Peyer's patch (tissue), 4 donors: ENCODE measurements at regions not wholly inside any gene's neighbourhood (a gene's known extent, or its start where the extent isn't known, plus 50 kb on each side); places are given as distances from the start of the nearest gene placed in this dataset.

Experiments used
- DNase-seq, 3 donors: peaks; one replicate each; pipeline ENCODE4 v3.0.0-alpha.2; 2017 to 2019
- H3K27ac ChIP-seq, 4 donors: fragments of 200-600 bp; sonication (generic); one replicate each; pipeline ENCODE4 v1.5.1; 2016 to 2019
- H3K27me3 ChIP-seq, 2 donors: fragments of 200-600 bp; sonication (generic); one replicate each; pipeline ENCODE4 v1.5.1; 2019
- H3K36me3 ChIP-seq, 3 donors: fragments of 200-600 bp; sonication (generic); one replicate each; pipeline ENCODE4 v1.5.1; 2016 to 2019
- H3K4me1 ChIP-seq, 4 donors: fragments of 200-600 bp; sonication (generic); one replicate each; pipeline ENCODE4 v1.5.1; 2016 to 2019
- H3K4me3 ChIP-seq, 4 donors: fragments of 200-600 bp; sonication (generic); 1 replicate in 3 of 4; 2 replicates in 1 of 4; pipeline ENCODE4 v1.5.1; 2016 to 2019; ENCODE audit warnings: mild to moderate bottlenecking in 1 of 4
- H3K9me3 ChIP-seq, 4 donors: fragments of 200-600 bp; sonication (generic); one replicate each; pipeline ENCODE4 v1.5.1; 2016 to 2019; ENCODE audit warnings: mild to moderate bottlenecking in 1 of 4
- POLR2A ChIP-seq, 2 donors: fragments of 450-650 bp; IDR thresholded peaks; one replicate each; pipeline ENCODE4 v1.5.1; 2017; ENCODE audit warnings: antibody characterized with exemption in 2 of 2, mild to moderate bottlenecking in 2 of 2, moderate library complexity in 2 of 2
- TF ChIP-seq, protein P1 (sequence below), 6 experiments: fragments of 450-650 bp in 4 of 6; fragments of 200-600 bp in 2 of 6; sonication (generic) in 1 of 6; IDR thresholded peaks; one replicate each; pipeline ENCODE4 v1.5.1; 2017 to 2019; ENCODE audit warnings: antibody characterized with exemption in 6 of 6, mild to moderate bottlenecking in 3 of 6, moderate library complexity in 1 of 6

DNA sequence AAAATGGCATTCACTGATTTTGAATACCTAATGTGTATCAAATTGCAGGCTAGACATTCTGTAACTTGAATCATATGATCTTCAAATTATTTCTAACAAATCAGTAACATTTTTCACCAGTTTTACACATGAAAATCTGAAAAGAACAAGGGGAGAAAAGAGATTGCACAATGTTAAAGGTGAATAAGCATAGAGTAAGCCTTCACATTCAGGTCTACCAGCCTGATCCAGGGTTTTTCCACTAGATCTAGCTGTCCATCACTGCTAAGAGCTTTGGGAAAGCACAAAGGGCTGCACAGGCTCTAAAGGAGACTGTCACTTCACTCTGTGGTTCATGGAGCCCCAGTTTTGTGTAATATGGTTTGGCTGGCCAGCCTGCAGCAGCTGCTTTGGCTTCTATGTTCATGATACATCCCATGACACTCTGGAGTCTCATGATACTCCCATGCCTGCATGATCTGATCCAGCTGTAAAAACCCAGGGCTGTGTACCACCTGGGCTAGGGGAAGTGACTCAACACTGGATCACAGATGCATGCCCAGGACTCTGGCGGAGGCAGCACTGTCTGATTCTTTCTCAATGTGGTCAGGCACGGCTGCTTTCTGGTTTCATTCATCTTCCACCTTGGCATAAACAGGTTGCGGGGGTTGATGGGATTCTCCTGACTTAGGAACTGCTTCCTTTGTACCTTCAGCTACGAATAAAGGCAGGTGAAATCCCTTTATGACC lies 859.7 kb downstream of the GALC start:
- Histone ChIP-seq H3K4me1 (no peaks in the 10 kb centered on the region), H3K36me3 (no peaks in the 10 kb centered on the region), H3K9me3 (peaks cover 0 to 3% (median 0%) of the 10 kb centered on the region in 4 donors), H3K27ac (no peak overlapping the region), H3K4me3 (no peak overlapping the region), H3K27me3 (no peaks in the 10 kb centered on the region)
- TF ChIP-seq, protein P1, sequence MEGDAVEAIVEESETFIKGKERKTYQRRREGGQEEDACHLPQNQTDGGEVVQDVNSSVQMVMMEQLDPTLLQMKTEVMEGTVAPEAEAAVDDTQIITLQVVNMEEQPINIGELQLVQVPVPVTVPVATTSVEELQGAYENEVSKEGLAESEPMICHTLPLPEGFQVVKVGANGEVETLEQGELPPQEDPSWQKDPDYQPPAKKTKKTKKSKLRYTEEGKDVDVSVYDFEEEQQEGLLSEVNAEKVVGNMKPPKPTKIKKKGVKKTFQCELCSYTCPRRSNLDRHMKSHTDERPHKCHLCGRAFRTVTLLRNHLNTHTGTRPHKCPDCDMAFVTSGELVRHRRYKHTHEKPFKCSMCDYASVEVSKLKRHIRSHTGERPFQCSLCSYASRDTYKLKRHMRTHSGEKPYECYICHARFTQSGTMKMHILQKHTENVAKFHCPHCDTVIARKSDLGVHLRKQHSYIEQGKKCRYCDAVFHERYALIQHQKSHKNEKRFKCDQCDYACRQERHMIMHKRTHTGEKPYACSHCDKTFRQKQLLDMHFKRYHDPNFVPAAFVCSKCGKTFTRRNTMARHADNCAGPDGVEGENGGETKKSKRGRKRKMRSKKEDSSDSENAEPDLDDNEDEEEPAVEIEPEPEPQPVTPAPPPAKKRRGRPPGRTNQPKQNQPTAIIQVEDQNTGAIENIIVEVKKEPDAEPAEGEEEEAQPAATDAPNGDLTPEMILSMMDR (IDR thresholded peaks at IDR 0.05): no peak
- TF ChIP-seq POLR2A (IDR thresholded peaks at IDR 0.05): no peak
- no peak for DNase-seq

DNA sequence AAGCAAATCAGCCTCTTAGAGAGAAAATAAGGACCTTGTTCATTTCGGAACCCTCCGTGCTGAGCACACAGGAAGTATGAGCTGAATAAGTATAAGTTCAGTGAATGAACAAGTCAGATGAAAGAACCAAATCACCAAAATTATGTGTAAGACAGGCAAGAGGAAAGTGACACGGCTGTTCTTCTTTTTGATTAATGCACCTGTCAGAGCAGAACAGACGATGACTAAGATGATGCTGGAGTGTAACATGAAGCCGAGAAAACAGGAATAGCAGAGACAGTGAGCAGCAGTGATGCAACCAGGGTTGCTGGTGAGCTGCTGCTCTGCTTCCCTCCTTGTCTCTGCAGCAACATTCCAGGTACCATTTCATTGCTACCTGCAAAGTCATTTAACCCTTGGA lies 861.1 kb downstream of the GALC start:
- peaks cover 0 to 3% (median 0%) of the 10 kb centered on the region in 4 donors for H3K9me3 ChIP-seq
- H3K4me1 ChIP-seq: no peaks in the 10 kb centered on the region
- no peak overlapping the region for H3K27ac ChIP-seq
- TF ChIP-seq, protein P1 (IDR thresholded peaks at IDR 0.05): no peak
- no peaks in the 10 kb centered on the region for H3K36me3 ChIP-seq
- H3K27me3 ChIP-seq: no peaks in the 10 kb centered on the region
- no peak overlapping the region for H3K4me3 ChIP-seq
- DNase-seq: no peak

DNA sequence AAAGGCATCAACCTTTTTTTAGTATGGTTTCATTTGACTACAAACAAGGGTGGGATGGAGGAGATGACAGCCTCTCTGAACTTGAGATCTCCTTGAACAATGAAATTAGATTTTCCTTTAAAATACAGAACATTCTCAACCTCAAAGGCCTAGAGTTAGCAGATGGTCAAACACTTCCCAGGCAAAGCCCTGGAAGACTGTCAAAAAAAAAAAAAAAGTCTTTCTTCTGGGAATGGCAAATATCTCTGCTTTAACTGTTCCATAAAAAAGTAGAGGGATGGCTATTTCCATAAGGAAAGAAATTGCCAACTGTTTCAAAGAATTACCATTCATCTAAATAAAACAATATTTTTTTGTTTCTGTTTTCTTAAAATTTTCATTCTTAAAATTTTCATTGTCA lies 870.8 kb downstream of the GALC start:
- Histone ChIP-seq H3K9me3 (no peaks in the 10 kb centered on the region), H3K27ac (no peak overlapping the region), H3K36me3 (no peaks in the 10 kb centered on the region), H3K27me3 (no peaks in the 10 kb centered on the region), H3K4me1 (no peaks in the 10 kb centered on the region), H3K4me3 (no peak overlapping the region)
- no peak for DNase-seq
- TF ChIP-seq, protein P1 (IDR thresholded peaks at IDR 0.05): no peak
- TF ChIP-seq POLR2A (IDR thresholded peaks at IDR 0.05): no peak

DNA sequence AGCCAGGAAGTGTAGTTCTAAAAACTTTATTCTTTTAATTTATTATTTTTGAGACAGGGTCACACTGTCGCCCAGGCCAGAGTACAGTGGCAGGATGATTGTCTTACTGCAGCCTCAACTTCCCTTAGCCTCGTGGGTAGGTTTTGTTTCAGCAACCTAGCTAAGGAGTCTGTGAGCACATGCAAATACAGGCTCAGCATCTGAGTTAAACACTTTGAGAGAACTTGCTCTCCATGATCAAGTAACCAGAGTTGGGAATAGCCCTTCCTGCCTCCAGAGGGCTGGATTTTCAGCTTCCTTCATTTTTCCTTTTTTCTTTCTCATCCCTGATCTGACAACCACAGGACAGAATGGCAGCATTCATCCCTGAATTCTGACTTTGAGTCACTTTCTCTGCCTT lies 871.3 kb downstream of the GALC start:
- Histone ChIP-seq H3K27ac (no peak overlapping the region), H3K4me1 (no peaks in the 10 kb centered on the region), H3K36me3 (no peaks in the 10 kb centered on the region), H3K27me3 (no peaks in the 10 kb centered on the region), H3K9me3 (no peaks in the 10 kb centered on the region), H3K4me3 (no peak overlapping the region)
- no peak for TF ChIP-seq POLR2A (IDR thresholded peaks at IDR 0.05)
- TF ChIP-seq, protein P1 (IDR thresholded peaks at IDR 0.05): no peak
- no peak for DNase-seq

DNA sequence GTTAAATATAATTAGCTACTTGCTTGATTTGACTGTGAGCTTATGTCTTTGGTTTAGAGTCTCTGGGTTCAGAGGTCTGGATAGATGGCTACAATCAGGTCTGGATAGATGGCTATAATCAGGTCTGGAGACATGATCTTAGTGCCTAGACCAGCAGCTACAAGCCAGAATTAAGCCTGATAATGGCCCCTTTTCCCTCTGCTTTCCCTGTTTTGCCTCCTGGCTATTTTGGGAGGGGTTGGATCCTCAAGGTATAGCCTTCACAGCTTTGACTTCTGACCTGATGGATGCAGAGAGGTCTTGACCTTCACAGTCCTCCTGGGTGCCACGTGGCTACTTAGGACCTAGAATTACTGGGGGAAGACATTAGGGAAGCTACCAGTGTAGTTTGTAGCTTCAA lies 877.7 kb downstream of the GALC start:
- Histone ChIP-seq H3K9me3 (no peaks in the 10 kb centered on the region), H3K36me3 (no peaks in the 10 kb centered on the region), H3K4me1 (no peaks in the 10 kb centered on the region), H3K27me3 (no peaks in the 10 kb centered on the region), H3K27ac (no peak overlapping the region), H3K4me3 (no peak overlapping the region)
- no peak for DNase-seq
- no peak for TF ChIP-seq POLR2A (IDR thresholded peaks at IDR 0.05)
- TF ChIP-seq, protein P1 (IDR thresholded peaks at IDR 0.05): no peak

DNA sequence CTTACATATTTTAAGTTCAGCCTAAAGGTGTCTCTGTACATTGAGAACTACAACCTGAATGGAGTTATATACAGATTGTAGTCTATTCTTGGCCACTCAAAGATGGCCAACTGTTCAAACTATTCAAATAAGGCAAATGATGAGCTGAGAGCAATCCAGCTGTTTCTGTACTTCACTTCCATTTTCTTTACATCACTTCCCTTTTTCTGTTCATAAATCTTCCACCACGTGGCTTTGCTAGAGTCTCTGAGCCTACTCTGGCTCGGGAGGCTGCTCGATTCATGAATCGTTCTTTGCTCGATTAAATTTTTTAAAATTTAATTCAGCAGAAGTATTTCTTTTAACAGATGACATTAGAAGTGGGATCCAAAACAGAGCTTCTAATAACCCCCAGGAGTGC lies 879.7 kb downstream of the GALC start:
- H3K27me3 ChIP-seq: no peaks in the 10 kb centered on the region
- TF ChIP-seq, protein P1 (IDR thresholded peaks at IDR 0.05): no peak
- TF ChIP-seq POLR2A (IDR thresholded peaks at IDR 0.05): no peak
- DNase-seq: no peak
- H3K4me1 ChIP-seq: no peaks in the 10 kb centered on the region
- H3K36me3 ChIP-seq: no peaks in the 10 kb centered on the region
- H3K4me3 ChIP-seq: no peak overlapping the region
- no peak overlapping the region for H3K27ac ChIP-seq
- no peaks in the 10 kb centered on the region for H3K9me3 ChIP-seq
